Stimulated activated CD8-positive, alpha-beta memory T cell treated with anti-CD3 and anti-CD28 coated beads, Interleukin-4, amount 100 ng/mL, for 1 hour (primary cell): ENCODE measurements at regions not wholly inside any gene's neighbourhood (a gene's known extent, or its start where the extent isn't known, plus 50 kb on each side); places are given as distances from the start of the nearest gene placed in this dataset.
A peak's percentile ranks its signal among the peaks of the same experiment; 100 is the strongest.
"Not testable (repeated sequence)": the region's sequence is repeated elsewhere in the genome, so short reads cannot be mapped to it uniquely, and the experiment has no call there.

Experiments
- DNase-seq, 2 donors: peaks; one replicate each; pipeline ENCODE4 v3.0.0-alpha.2; 2020; ENCODE audit warnings: low read depth in 2 of 2, low spot score in 1 of 2

- DNase-seq, result no peak
These were observed 72.6 kb downstream of the ISX start for GRCh38 chr22:35138521-35138920.

GRCh38 chr22:35140879-35141745, 75.2 kb downstream of the ISX start:
- DNase-seq, result no peak

- no peak for DNase-seq
These were observed 82.4 kb downstream of the ISX start for GRCh38 chr22:35148381-35148780.

- no peak for DNase-seq
These were observed 83.0 kb downstream of the ISX start for GRCh38 chr22:35148866-35149548.

GRCh38 chr22:35150183-35151107, 84.5 kb downstream of the ISX start:
- peak; percentile 3 to 29 for DNase-seq

GRCh38 chr22:35152316-35152715, 86.4 kb downstream of the ISX start:
- DNase-seq, result no peak

- DNase-seq, result no peak
These were observed 89.0 kb downstream of the ISX start for GRCh38 chr22:35154937-35155387.

GRCh38 chr22:35155403-35156025, 89.6 kb downstream of the ISX start:
- no peak for DNase-seq

GRCh38 chr22:35156945-35157344, 91.0 kb downstream of the ISX start:
- DNase-seq, result no peak

- no peak for DNase-seq
These were observed 92.4 kb downstream of the ISX start for GRCh38 chr22:35158336-35158735.

- no peak for DNase-seq
These were observed 93.4 kb downstream of the ISX start for GRCh38 chr22:35159343-35159742.

- DNase-seq, result no peak
These were observed 94.3 kb downstream of the ISX start for GRCh38 chr22:35160268-35160667.

GRCh38 chr22:35165896-35166295, 91.4 kb upstream of the HMGXB4 start:
- not testable (repeated sequence) for DNase-seq

- no peak for DNase-seq
These were observed 86.3 kb upstream of the HMGXB4 start for GRCh38 chr22:35170716-35171697.

GRCh38 chr22:35172442-35172841, 84.9 kb upstream of the HMGXB4 start:
- no peak for DNase-seq

- no peak for DNase-seq
These were observed 83.6 kb upstream of the HMGXB4 start for GRCh38 chr22:35173655-35174054.

GRCh38 chr22:35174401-35175038, 82.8 kb upstream of the HMGXB4 start:
- no peak for DNase-seq

GRCh38 chr22:35175392-35175791, 81.9 kb upstream of the HMGXB4 start:
- DNase-seq, result no peak

- DNase-seq, result no peak
These were observed 79.5 kb upstream of the HMGXB4 start for GRCh38 chr22:35177811-35178210.
